Left ventricle myocardium inferior (tissue), 1 donor: ENCODE measurements at regions not wholly inside any gene's neighbourhood (a gene's known extent, or its start where the extent isn't known, plus 50 kb on each side); places are given as distances from the start of the nearest gene placed in this dataset.

Experiments used
- DNase-seq: peaks from one replicate; pipeline ENCODE4 v3.0.0-alpha.2; 2020
- H3K27ac ChIP-seq: fragments of 200-600 bp; replicated peaks from 2 replicates; pipeline ENCODE4 v1.8.0; 2021
- H3K27me3 ChIP-seq: fragments of 200-600 bp; 2 replicates; pipeline ENCODE4 v1.8.0; 2021; ENCODE audit warnings: low read depth
- H3K36me3 ChIP-seq: fragments of 200-600 bp; 2 replicates; pipeline ENCODE4 v1.8.0; 2021
- H3K4me1 ChIP-seq: fragments of 200-600 bp; 2 replicates; pipeline ENCODE4 v1.8.0; 2021
- H3K4me3 ChIP-seq: fragments of 200-600 bp; 2 replicates; pipeline ENCODE4 v1.8.0; 2021; ENCODE audit warnings: mild to moderate bottlenecking, moderate library complexity
- H3K9me3 ChIP-seq: fragments of 200-600 bp; replicated peaks from 2 replicates; pipeline ENCODE4 v1.8.0; 2021
- intact Hi-C: fragments of 100-400 bp; cut with micrococcal nuclease; formaldehyde crosslinking; loops from one replicate; pipeline ENCODE4 v1.11.0; 2022
- TF ChIP-seq, protein P1 (sequence below): fragments of 200-600 bp; IDR thresholded peaks from 2 replicates; pipeline ENCODE4 v1.8.0; 2021; ENCODE audit warnings: antibody characterized with exemption, mild to moderate bottlenecking, borderline replicate concordance
- donor health status: DM: no; HTN: yes; CAD: no; lungs with severe emphysema.

DNA sequence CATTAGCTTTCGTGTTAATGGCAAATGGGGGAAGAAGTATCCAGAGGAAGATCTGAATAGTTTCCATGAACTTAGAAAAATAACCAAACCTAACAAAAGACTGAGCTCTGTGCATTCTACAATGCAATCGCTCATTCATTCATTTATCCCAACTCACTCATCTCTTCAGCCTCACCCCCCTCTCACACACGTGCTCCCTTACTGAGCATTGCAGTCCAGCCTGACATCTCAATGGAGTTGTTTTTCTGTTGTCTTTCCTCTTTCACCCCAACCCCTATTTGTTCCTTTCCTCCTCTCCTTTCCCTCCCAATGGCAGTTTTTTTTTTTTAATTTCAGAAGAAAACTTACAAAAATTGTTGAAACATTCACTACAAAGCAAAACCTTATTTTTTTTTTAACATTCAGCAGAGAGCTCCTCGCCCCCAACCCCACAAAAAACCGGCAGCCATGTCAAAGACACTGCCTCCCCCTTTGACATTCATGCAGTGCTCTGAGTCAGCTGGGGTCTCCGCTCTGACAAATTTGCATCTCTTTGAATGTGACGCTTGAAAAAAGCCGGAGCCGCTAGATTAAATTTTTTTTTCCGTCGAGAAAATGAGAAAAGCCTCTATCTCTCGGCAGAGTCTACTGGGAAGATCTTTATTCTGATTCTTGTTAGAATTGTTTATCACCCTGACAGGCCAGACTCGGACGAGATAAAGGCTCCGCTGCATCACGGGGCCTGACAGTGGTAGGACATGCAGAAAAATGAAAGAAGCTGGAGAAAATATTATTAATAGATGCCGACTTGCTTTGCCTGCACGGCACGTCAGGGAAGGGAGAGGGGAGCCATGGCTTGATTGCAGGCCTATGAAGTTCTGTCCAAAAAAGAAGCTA, 775.6 kb downstream of the VRK1 start:
- Histone ChIP-seq H3K9me3 (peaks cover 7% of the 10 kb centered on the region), H3K27ac (no peak overlapping the region), H3K4me3 (no peak overlapping the region), H3K36me3 (no peaks in the 10 kb centered on the region), H3K4me1 (no peaks in the 10 kb centered on the region), H3K27me3 (peaks cover 17% of the 10 kb centered on the region)
- TF ChIP-seq, protein P1, sequence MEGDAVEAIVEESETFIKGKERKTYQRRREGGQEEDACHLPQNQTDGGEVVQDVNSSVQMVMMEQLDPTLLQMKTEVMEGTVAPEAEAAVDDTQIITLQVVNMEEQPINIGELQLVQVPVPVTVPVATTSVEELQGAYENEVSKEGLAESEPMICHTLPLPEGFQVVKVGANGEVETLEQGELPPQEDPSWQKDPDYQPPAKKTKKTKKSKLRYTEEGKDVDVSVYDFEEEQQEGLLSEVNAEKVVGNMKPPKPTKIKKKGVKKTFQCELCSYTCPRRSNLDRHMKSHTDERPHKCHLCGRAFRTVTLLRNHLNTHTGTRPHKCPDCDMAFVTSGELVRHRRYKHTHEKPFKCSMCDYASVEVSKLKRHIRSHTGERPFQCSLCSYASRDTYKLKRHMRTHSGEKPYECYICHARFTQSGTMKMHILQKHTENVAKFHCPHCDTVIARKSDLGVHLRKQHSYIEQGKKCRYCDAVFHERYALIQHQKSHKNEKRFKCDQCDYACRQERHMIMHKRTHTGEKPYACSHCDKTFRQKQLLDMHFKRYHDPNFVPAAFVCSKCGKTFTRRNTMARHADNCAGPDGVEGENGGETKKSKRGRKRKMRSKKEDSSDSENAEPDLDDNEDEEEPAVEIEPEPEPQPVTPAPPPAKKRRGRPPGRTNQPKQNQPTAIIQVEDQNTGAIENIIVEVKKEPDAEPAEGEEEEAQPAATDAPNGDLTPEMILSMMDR, result no peak
- no peak for DNase-seq
- intact Hi-C loops, result no loop called here

DNA sequence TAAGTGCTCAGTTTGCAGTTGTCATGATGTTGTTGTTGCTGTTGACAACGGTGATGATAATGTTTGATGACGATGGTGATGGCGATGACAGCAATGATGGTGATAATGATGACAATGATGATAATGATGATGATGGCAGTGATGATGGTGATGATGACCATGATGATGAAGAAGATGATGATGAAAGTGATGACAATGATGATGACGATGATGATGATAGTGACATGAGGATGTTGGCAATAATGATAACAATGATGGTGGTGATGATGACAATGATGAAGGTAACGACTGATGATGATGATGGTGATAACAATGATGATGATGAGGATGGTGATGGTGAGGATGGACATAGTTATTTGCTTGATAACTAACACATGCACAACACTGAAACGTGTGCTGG, 778.5 kb downstream of the VRK1 start:
- Histone ChIP-seq H3K27me3 (peaks cover 17% of the 10 kb centered on the region), H3K9me3 (peaks cover 7% of the 10 kb centered on the region), H3K4me1 (no peaks in the 10 kb centered on the region), H3K27ac (no peak overlapping the region), H3K4me3 (no peak overlapping the region), H3K36me3 (no peaks in the 10 kb centered on the region)
- TF ChIP-seq, protein P1, result no peak
- intact Hi-C loops, result no loop called here
- DNase-seq, result no peak

DNA sequence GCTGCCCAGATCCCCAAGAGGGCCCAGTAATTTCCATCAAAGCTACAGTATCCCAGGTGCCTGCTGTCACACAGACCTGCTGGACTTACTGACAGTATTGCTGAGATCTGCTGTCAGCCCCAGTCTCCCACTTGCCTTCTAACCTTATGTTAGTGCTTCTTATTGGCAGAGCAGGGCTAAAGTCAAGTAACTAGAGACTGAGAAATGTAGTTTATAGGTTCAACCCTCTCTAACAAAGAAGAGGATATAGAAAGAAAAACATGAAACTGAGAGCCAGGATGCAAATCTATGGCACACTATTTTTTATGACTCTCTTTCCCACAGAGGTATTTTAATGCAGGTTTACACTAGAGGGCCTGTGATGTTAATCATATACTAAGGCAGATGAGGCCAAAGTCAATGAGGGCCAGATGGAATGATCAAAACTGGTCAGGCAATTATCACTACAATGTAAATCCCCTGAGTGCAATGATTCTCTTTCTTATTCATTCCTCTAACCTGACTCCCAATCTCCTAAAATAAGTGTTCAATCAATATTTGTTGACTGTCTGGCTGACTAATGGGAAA, 781.9 kb downstream of the VRK1 start:
- no peak for DNase-seq
- TF ChIP-seq, protein P1, result no peak
- no peak overlapping the region for H3K4me3 ChIP-seq
- no peak overlapping the region for H3K27ac ChIP-seq
- H3K27me3 ChIP-seq, result no peaks in the 10 kb centered on the region
- H3K36me3 ChIP-seq, result no peaks in the 10 kb centered on the region
- H3K4me1 ChIP-seq, result no peaks in the 10 kb centered on the region
- intact Hi-C loops, result no loop called here
- no peaks in the 10 kb centered on the region for H3K9me3 ChIP-seq

DNA sequence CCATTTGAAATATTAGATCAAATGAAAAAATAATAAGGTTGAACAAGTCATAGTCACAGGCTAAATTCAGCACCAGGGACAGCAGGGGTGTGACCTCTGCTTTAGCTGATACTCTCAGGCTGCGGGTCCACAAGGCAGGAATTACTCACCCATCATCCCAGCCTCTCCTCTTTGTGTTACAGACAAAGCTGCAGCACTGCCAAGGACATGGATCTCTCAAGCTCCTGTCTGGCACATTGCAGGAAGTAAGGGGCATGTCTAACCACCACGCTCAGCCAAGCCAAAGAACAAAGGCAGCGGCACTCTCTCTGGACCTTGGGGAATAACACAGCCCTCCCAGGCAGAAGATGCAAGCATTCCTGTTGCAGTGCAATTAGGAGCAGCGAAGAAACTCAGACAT, 783.8 kb downstream of the VRK1 start:
- TF ChIP-seq, protein P1, result no peak
- Histone ChIP-seq H3K27ac (no peak overlapping the region), H3K36me3 (no peaks in the 10 kb centered on the region), H3K4me3 (no peak overlapping the region), H3K4me1 (no peaks in the 10 kb centered on the region), H3K9me3 (no peaks in the 10 kb centered on the region), H3K27me3 (no peaks in the 10 kb centered on the region)
- intact Hi-C loops, result no loop called here
- no peak for DNase-seq

DNA sequence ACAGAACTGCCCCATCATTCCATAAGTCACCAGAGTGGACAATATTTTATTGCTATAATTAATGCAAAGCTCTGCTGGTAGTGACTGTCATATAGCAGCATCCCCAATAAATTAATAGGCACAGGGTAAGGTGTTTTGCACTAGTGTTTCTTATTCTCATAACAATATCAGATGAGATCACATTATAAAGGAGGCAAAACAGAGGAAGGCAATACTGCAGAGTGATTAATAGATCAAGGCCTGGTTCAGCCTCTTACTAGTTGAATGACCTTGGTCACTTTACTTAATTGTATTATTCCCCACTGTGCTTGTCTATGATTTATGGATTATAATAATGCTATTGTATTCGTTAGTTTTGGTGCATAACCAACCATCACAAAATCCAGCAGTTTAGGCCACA, 784.8 kb downstream of the VRK1 start:
- Histone ChIP-seq H3K4me1 (no peaks in the 10 kb centered on the region), H3K27me3 (no peaks in the 10 kb centered on the region), H3K36me3 (no peaks in the 10 kb centered on the region), H3K4me3 (no peak overlapping the region), H3K9me3 (no peaks in the 10 kb centered on the region), H3K27ac (no peak overlapping the region)
- no peak for DNase-seq
- TF ChIP-seq, protein P1, result no peak
- intact Hi-C loops, result no loop called here
